ENCODE measurements at regions not wholly inside any gene's neighbourhood (a gene's known extent, or its start where the extent isn't known, plus 50 kb on each side); places are given as distances from the start of the nearest gene placed in this dataset.
A peak's percentile ranks its signal among the peaks of the same experiment; 100 is the strongest.

DNA sequence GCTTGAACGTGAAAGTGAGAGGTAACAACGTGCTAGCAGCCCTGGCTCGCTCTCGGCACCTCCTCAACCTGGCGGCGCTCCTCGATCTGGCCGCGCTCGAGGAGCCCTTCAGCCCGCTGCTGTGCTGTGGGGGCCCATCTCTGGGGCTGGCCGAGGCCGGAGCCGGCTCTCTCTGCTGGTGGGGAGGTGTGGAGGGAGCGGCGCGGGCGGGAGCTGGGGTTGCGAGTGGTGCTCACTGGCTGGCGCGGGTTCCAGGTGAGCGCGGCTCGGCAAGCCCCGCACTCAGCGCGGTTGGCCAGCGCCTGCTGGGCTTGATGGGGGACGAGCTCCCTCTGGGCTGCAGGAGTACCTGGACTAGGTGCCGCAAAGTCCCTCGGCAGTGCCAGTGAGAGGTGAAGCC lies 52.5 kb upstream of the RPS6KA2 start:
- FAIRE-seq (no peak), DNase-seq (no peak)
- intact Hi-C loops (cut with DNase I): no loop called here
- H3K9ac ChIP-seq (ENCODE audit: low read length in 3 of 3): no peak overlapping the region
- H3K9me3 ChIP-seq (ENCODE audit: control insufficient read depth in 2 of 3, insufficient read depth in 1 of 3, low read length in 3 of 3): no peaks in the 10 kb centered on the region
- H3K27ac ChIP-seq (ENCODE audit: low read depth in 2 of 2, low read length in 2 of 2): no peak overlapping the region
- no peaks in the 10 kb centered on the region for H3K27me3 ChIP-seq (ENCODE audit: control insufficient read depth, insufficient read depth, low read length)
- H3K36me3 ChIP-seq (ENCODE audit: control insufficient read depth in 2 of 3, insufficient read depth in 3 of 3, low read length in 3 of 3): no peaks in the 10 kb centered on the region
- no peaks in the 10 kb centered on the region for H3K4me1 ChIP-seq (ENCODE audit: control insufficient read depth in 2 of 3, insufficient read depth in 2 of 3, low read depth in 1 of 3, low read length in 3 of 3)
- H3K4me3 ChIP-seq (ENCODE audit: low read length in 3 of 3): no peak overlapping the region
- TF ChIP-seq, protein P1, sequence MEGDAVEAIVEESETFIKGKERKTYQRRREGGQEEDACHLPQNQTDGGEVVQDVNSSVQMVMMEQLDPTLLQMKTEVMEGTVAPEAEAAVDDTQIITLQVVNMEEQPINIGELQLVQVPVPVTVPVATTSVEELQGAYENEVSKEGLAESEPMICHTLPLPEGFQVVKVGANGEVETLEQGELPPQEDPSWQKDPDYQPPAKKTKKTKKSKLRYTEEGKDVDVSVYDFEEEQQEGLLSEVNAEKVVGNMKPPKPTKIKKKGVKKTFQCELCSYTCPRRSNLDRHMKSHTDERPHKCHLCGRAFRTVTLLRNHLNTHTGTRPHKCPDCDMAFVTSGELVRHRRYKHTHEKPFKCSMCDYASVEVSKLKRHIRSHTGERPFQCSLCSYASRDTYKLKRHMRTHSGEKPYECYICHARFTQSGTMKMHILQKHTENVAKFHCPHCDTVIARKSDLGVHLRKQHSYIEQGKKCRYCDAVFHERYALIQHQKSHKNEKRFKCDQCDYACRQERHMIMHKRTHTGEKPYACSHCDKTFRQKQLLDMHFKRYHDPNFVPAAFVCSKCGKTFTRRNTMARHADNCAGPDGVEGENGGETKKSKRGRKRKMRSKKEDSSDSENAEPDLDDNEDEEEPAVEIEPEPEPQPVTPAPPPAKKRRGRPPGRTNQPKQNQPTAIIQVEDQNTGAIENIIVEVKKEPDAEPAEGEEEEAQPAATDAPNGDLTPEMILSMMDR (IDR thresholded peaks at IDR 0.05; ENCODE audit: borderline replicate concordance, extremely low read depth, insufficient read depth): no peak

DNA sequence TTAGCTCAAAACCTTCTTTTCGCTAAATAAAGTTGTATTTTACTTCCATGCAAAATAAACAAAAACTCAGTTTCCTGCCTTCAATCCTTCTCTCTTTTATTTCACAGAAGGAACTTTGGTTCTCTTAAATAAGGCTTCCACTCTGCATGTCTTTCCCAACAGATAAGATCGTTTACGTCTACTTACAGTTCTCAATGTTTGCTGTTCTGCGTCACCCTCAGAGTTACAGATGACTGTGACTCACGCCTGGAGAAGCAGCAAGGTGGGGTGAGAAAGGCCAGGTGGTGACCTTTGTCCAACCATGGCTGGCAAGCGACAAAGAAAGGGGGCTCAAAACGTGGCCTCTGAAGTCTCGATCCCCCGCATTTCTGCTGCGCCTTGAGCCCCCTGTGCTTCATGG lies 51.4 kb upstream of the RPS6KA2 start:
- H3K36me3 ChIP-seq (ENCODE audit: control insufficient read depth in 2 of 3, insufficient read depth in 3 of 3, low read length in 3 of 3): no peaks in the 10 kb centered on the region
- H3K27ac ChIP-seq (ENCODE audit: low read depth in 2 of 2, low read length in 2 of 2): no peak overlapping the region
- DNase-seq (no peak), FAIRE-seq (no peak)
- no peak overlapping the region for H3K9ac ChIP-seq (ENCODE audit: low read length in 3 of 3)
- H3K27me3 ChIP-seq (ENCODE audit: control insufficient read depth, insufficient read depth, low read length): no peaks in the 10 kb centered on the region
- H3K9me3 ChIP-seq (ENCODE audit: control insufficient read depth in 2 of 3, insufficient read depth in 1 of 3, low read length in 3 of 3): no peaks in the 10 kb centered on the region
- TF ChIP-seq, protein P1 (IDR thresholded peaks at IDR 0.05; ENCODE audit: borderline replicate concordance, extremely low read depth, insufficient read depth): no peak
- intact Hi-C loops (cut with DNase I): no loop called here
- H3K4me3 ChIP-seq (ENCODE audit: low read length in 3 of 3): no peak overlapping the region
- H3K4me1 ChIP-seq (ENCODE audit: control insufficient read depth in 2 of 3, insufficient read depth in 2 of 3, low read depth in 1 of 3, low read length in 3 of 3): no peaks in the 10 kb centered on the region

DNA sequence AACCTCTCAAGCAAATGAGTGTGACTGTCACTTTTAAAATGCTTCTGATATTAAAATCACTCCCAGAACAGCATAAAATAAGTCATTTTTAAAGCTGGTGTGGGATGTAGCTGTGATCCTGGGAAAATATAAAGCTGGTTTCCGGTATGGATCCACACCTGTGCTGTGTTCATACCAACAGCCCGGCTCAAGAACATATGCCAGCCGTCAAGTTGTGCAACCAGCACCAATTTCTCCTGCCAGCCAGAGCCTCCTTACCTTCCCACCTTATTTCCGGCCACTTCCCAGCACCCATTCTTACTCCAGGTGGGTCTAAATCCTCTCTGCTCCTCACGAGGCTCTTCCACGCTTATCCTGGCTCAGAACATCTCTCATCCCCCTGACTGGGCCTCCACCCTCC lies 50.9 kb upstream of the RPS6KA2 start:
- no peaks in the 10 kb centered on the region for H3K9me3 ChIP-seq (ENCODE audit: control insufficient read depth in 2 of 3, insufficient read depth in 1 of 3, low read length in 3 of 3)
- TF ChIP-seq, protein P1 (IDR thresholded peaks at IDR 0.05; ENCODE audit: borderline replicate concordance, extremely low read depth, insufficient read depth): no peak
- no peak overlapping the region for H3K9ac ChIP-seq (ENCODE audit: low read length in 3 of 3)
- H3K4me3 ChIP-seq (ENCODE audit: low read length in 3 of 3): no peak overlapping the region
- no peaks in the 10 kb centered on the region for H3K4me1 ChIP-seq (ENCODE audit: control insufficient read depth in 2 of 3, insufficient read depth in 2 of 3, low read depth in 1 of 3, low read length in 3 of 3)
- intact Hi-C loops (cut with DNase I): no loop called here
- H3K27me3 ChIP-seq (ENCODE audit: control insufficient read depth, insufficient read depth, low read length): no peaks in the 10 kb centered on the region
- no peak for FAIRE-seq
- H3K36me3 ChIP-seq (ENCODE audit: control insufficient read depth in 2 of 3, insufficient read depth in 3 of 3, low read length in 3 of 3): no peaks in the 10 kb centered on the region
- DNase-seq: peak in 1 of 5 donors; percentile 7
- no peak overlapping the region for H3K27ac ChIP-seq (ENCODE audit: low read depth in 2 of 2, low read length in 2 of 2)

Measured in kidney (tissue), 13 donors.